ENCODE measurements at regions not wholly inside any gene's neighbourhood (a gene's known extent, or its start where the extent isn't known, plus 50 kb on each side); places are given as distances from the start of the nearest gene placed in this dataset.

- H3K4me3 ChIP-seq (ENCODE audit: severe bottlenecking): no peak overlapping the region
- DNase-seq (ENCODE audit: low spot score) (no peak), ATAC-seq (ENCODE audit: low read depth) (no peak)
- no peak overlapping the region for H3K27ac ChIP-seq (ENCODE audit: poor library complexity, severe bottlenecking)
- peaks cover 12% of the 10 kb centered on the region for H3K27me3 ChIP-seq (ENCODE audit: insufficient read depth, poor library complexity, severe bottlenecking)
- no peaks in the 10 kb centered on the region for H3K36me3 ChIP-seq (ENCODE audit: low read depth)
- no peak for TF ChIP-seq CTCF (IDR thresholded peaks at IDR 0.05; ENCODE audit: poor library complexity, severe bottlenecking)
- H3K9me3 ChIP-seq (ENCODE audit: severe bottlenecking): no peaks in the 10 kb centered on the region
- H3K4me1 ChIP-seq (ENCODE audit: insufficient read depth, poor library complexity, severe bottlenecking): no peaks in the 10 kb centered on the region
Measured at GRCh38 chr11:45432100-45432499, 146.0 kb upstream of the SYT13 start.

GRCh38 chr11:45431046-45432018 is 145.2 kb upstream of the SYT13 start:
- Histone ChIP-seq H3K36me3 (ENCODE audit: low read depth) (no peaks in the 10 kb centered on the region), H3K4me1 (ENCODE audit: insufficient read depth, poor library complexity, severe bottlenecking) (no peaks in the 10 kb centered on the region), H3K27ac (ENCODE audit: poor library complexity, severe bottlenecking) (no peak overlapping the region), H3K4me3 (ENCODE audit: severe bottlenecking) (no peak overlapping the region), H3K27me3 (ENCODE audit: insufficient read depth, poor library complexity, severe bottlenecking) (peaks cover 12% of the 10 kb centered on the region), H3K9me3 (ENCODE audit: severe bottlenecking) (no peaks in the 10 kb centered on the region)
- no peak for TF ChIP-seq CTCF (IDR thresholded peaks at IDR 0.05; ENCODE audit: poor library complexity, severe bottlenecking)
- DNase-seq (ENCODE audit: low spot score) (no peak), ATAC-seq (ENCODE audit: low read depth) (no peak)

DNA sequence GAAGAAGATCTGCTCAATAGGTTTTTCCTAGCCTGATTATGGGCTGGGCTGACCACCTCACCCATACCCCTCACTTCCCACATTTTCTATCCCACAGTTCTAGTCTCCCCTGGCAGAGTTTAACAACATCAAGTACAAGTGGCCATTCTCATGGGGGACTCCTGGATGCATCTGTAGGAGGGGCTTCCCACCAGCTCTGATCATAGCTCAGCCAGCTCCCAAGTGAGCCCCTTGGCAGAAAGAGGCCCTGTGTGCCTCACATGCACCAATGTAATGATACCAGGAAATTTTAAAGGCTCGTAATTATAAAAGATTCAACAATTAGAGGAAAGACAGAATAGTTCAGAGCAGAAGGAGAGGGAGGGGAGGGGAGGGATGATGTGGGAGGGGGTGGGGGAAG is 144.2 kb upstream of the SYT13 start:
- Histone ChIP-seq H3K27me3 (ENCODE audit: insufficient read depth, poor library complexity, severe bottlenecking) (peaks cover 12% of the 10 kb centered on the region), H3K9me3 (ENCODE audit: severe bottlenecking) (no peaks in the 10 kb centered on the region), H3K4me3 (ENCODE audit: severe bottlenecking) (no peak overlapping the region), H3K27ac (ENCODE audit: poor library complexity, severe bottlenecking) (no peak overlapping the region), H3K4me1 (ENCODE audit: insufficient read depth, poor library complexity, severe bottlenecking) (no peaks in the 10 kb centered on the region), H3K36me3 (ENCODE audit: low read depth) (no peaks in the 10 kb centered on the region)
- DNase-seq (ENCODE audit: low spot score): no peak
- TF ChIP-seq CTCF (IDR thresholded peaks at IDR 0.05; ENCODE audit: poor library complexity, severe bottlenecking): no peak
- no peak for ATAC-seq (ENCODE audit: low read depth)

- peaks cover 12% of the 10 kb centered on the region for H3K27me3 ChIP-seq (ENCODE audit: insufficient read depth, poor library complexity, severe bottlenecking)
- no peak for TF ChIP-seq CTCF (IDR thresholded peaks at IDR 0.05; ENCODE audit: poor library complexity, severe bottlenecking)
- DNase-seq (ENCODE audit: low spot score) (no peak), ATAC-seq (ENCODE audit: low read depth) (no peak)
- no peaks in the 10 kb centered on the region for H3K36me3 ChIP-seq (ENCODE audit: low read depth)
- no peaks in the 10 kb centered on the region for H3K4me1 ChIP-seq (ENCODE audit: insufficient read depth, poor library complexity, severe bottlenecking)
- no peak overlapping the region for H3K27ac ChIP-seq (ENCODE audit: poor library complexity, severe bottlenecking)
- no peaks in the 10 kb centered on the region for H3K9me3 ChIP-seq (ENCODE audit: severe bottlenecking)
- H3K4me3 ChIP-seq (ENCODE audit: severe bottlenecking): no peak overlapping the region
Measured at GRCh38 chr11:45429719-45430118, 143.6 kb upstream of the SYT13 start.

All from RWPE2 (cell line).